ENCODE measurements at regions not wholly inside any gene's neighbourhood (a gene's known extent, or its start where the extent isn't known, plus 50 kb on each side); places are given as distances from the start of the nearest gene placed in this dataset.

DNA sequence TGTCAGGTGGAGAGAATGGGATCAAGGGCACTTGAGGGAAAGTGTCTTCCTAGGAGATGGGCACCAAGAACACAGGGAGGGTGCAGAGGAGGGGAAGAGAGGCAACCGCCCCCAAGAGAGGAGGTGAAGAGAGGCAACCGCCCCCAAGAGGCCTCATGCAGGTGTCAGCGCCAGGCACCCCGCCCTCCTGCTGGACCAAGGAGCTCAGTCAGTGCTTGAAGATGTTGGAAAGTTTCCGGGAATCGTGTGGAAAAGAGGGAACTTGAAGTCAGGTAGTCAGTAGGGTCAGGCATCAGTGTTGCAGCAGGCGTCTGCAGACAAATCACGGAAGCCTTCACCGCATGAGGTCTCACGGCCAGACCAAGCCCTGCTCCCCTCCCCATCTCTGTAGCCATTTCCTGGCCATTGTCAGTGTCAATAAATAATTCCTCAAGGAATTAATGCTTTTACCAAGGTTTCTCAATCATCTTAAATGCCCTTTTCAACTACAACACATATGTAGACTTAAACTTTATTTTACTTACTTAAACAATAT lies 353.1 kb downstream of the EIPR1 start:
- H3K9me3 ChIP-seq (ENCODE audit: control insufficient read depth, insufficient read depth, low read length) = peaks cover 33% of the 10 kb centered on the region
- H2BK15ac ChIP-seq (ENCODE audit: low read depth, low read length) = no peak overlapping the region
- DNase-seq = no peak
- no peak overlapping the region for H4K8ac ChIP-seq (ENCODE audit: low read depth in 2 of 2, low read length in 2 of 2)
- no peak overlapping the region for H4K91ac ChIP-seq (ENCODE audit: insufficient read depth, low read depth, low read length)
- no peak for ATAC-seq (ENCODE audit: low read depth)
- H2AK5ac ChIP-seq (ENCODE audit: low read depth, low read length) = no peak overlapping the region
- H2BK5ac ChIP-seq (ENCODE audit: low read depth, low read length, poor library complexity, severe bottlenecking) = no peak overlapping the region
- H3K36me3 ChIP-seq (ENCODE audit: control insufficient read depth, insufficient read depth, low read length) = no peaks in the 10 kb centered on the region
- no peak overlapping the region for H2BK20ac ChIP-seq (ENCODE audit: low read depth, low read length)
- no peak overlapping the region for H3K9ac ChIP-seq (ENCODE audit: low read depth, low read length)
- ChIA-PET CTCF (no interaction called here), POLR2A (ENCODE audit: unreplicated experiment) (no interaction called here)
- no peaks in the 10 kb centered on the region for H3K27me3 ChIP-seq (ENCODE audit: control insufficient read depth, insufficient read depth, low read length)
- no peak overlapping the region for H2AFZ ChIP-seq (replicated peaks; ENCODE audit: low read length, poor library complexity)
- H2AK9ac ChIP-seq (replicated peaks; ENCODE audit: low read depth, low read length, poor library complexity) = no peak overlapping the region
- H3K4me2 ChIP-seq (ENCODE audit: low read depth, low read length) = no peak overlapping the region
- H3K27ac ChIP-seq (ENCODE audit: insufficient read depth, low read length) = no peak overlapping the region
- no peaks in the 10 kb centered on the region for H3K79me1 ChIP-seq (ENCODE audit: low read depth in 1 of 2, low read length in 2 of 2)
- 47% methylated on average over 4 of the region's 10 CpGs; no CpG with 5 or more reads in 1 of the 2 experiments for WGBS, 2 experiments (ENCODE audit: extremely low coverage in 2 of 2, insufficient read length in 1 of 2)
- no peaks in the 10 kb centered on the region for H3K9me1 ChIP-seq (ENCODE audit: insufficient read depth, low read length)
- H3K4me1 ChIP-seq (ENCODE audit: control insufficient read depth, insufficient read depth, low read length) = no peaks in the 10 kb centered on the region
- no peak overlapping the region for H3K14ac ChIP-seq (replicated peaks; ENCODE audit: low read depth, low read length)
- in situ Hi-C loops (cut with MboI; ENCODE audit: low sequenced_read_pairs) (no loop called here), intact Hi-C loops (cut with micrococcal nuclease) (no loop called here), dilution Hi-C loops (cut with HindIII; ENCODE audit: low sequenced_read_pairs, unreplicated experiment) (no loop called here)
- H2BK120ac ChIP-seq (ENCODE audit: low read depth, low read length) = no peak overlapping the region
- H3K23ac ChIP-seq (ENCODE audit: low read depth, low read length) = no peak overlapping the region
- no peak overlapping the region for H3K4me3 ChIP-seq (ENCODE audit: insufficient read depth, low read depth, low read length)
- no peak for TF ChIP-seq RCOR1 (IDR thresholded peaks at IDR 0.05; ENCODE audit: insufficient replicate concordance, low read length)
- TF ChIP-seq USF2 (IDR thresholded peaks at IDR 0.05; ENCODE audit: low read depth, low read length) = no peak
- TF ChIP-seq MAZ (IDR thresholded peaks at IDR 0.05; ENCODE audit: borderline replicate concordance, low read depth, low read length) = no peak
- no peak overlapping the region for H3K4ac ChIP-seq (ENCODE audit: low read depth, low read length)
- no peak overlapping the region for H3K18ac ChIP-seq (ENCODE audit: low read depth, low read length)
- no TSS peak for BruUV-seq (replicated peaks)
- no peak overlapping the region for H4K5ac ChIP-seq (ENCODE audit: low read depth, low read length)
- H3K56ac ChIP-seq (ENCODE audit: extremely low read depth, insufficient read depth, low read length) = no peak overlapping the region
- H4K20me1 ChIP-seq (ENCODE audit: insufficient read depth, low read length) = no peaks in the 10 kb centered on the region
